ENCODE measurements at regions not wholly inside any gene's neighbourhood (a gene's known extent, or its start where the extent isn't known, plus 50 kb on each side); places are given as distances from the start of the nearest gene placed in this dataset.
A peak's percentile ranks its signal among the peaks of the same experiment; 100 is the strongest.

DNA sequence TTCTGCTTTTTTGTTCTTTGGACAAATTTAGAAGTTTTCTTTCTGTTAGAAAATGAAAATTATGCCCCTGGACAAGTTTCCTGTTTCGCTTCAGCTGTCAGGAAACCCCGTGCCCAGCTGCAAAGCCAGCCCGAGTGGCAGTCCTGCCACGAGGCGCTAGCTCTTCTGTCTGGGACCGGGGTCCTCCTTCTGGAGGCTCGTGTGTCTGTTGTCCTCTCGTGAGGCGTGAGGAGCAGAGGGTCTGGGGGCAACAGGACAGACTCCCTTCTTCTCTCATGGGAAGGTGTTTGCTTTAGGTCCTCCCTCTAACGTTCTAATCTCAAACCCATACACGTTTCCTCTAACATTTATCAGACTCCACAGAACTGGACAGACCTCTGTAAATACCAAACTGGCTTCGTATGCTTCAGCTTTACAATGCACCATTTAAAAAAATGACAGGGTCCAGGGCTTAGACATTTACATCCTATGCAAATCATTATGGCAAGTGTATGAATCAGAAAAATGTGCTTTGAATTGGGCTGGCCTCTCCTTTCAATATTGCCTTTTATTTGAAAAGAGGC lies 184.5 kb upstream of the SHH start:
- no peak for TF ChIP-seq CTCF (IDR thresholded peaks at IDR 0.05)
- H3K36me3 ChIP-seq = no peaks in the 10 kb centered on the region
- H3K27ac ChIP-seq = no peak overlapping the region
- DNase-seq = peak in 1 of 4 donors; percentile 61
- no peaks in the 10 kb centered on the region for H3K9me3 ChIP-seq
- peaks cover 0 to 25% of the 10 kb centered on the region in 2 donors for H3K27me3 ChIP-seq
- no peaks in the 10 kb centered on the region for H3K4me1 ChIP-seq
- no peak for ATAC-seq
- H3K4me3 ChIP-seq = no peak overlapping the region
- intact Hi-C loops (cut with DNase I) = no loop called here

- intact Hi-C loops (cut with DNase I) = no loop called here
- Histone ChIP-seq H3K9me3 (no peaks in the 10 kb centered on the region), H3K27me3 (peaks cover 0 to 25% of the 10 kb centered on the region in 2 donors), H3K36me3 (no peaks in the 10 kb centered on the region), H3K27ac (no peak overlapping the region), H3K4me1 (no peaks in the 10 kb centered on the region), H3K4me3 (no peak overlapping the region)
- DNase-seq = no peak
- TF ChIP-seq CTCF (IDR thresholded peaks at IDR 0.05) = no peak
- no peak for ATAC-seq
Measured at GRCh38 chr7:155995183-155995612, 182.9 kb upstream of the SHH start.

- H3K9me3 ChIP-seq = no peaks in the 10 kb centered on the region
- H3K27ac ChIP-seq = no peak overlapping the region
- no peaks in the 10 kb centered on the region for H3K4me1 ChIP-seq
- no peak overlapping the region for H3K4me3 ChIP-seq
- DNase-seq (peak in 1 of 4 donors; percentile 43), ATAC-seq (no peak)
- H3K27me3 ChIP-seq = peaks cover 0 to 25% of the 10 kb centered on the region in 2 donors
- H3K36me3 ChIP-seq = no peaks in the 10 kb centered on the region
- intact Hi-C loops (cut with DNase I) = no loop called here
- no peak for TF ChIP-seq CTCF (IDR thresholded peaks at IDR 0.05)
Measured at GRCh38 chr7:155994279-155994811, 182.1 kb upstream of the SHH start.

GRCh38 chr7:155993420-155994278 lies 181.4 kb upstream of the SHH start:
- intact Hi-C loops (cut with DNase I) = no loop called here
- Histone ChIP-seq H3K4me1 (no peaks in the 10 kb centered on the region), H3K4me3 (no peak overlapping the region), H3K27ac (no peak overlapping the region), H3K36me3 (no peaks in the 10 kb centered on the region), H3K27me3 (peaks cover 0 to 19% of the 10 kb centered on the region in 2 donors), H3K9me3 (no peaks in the 10 kb centered on the region)
- DNase-seq (peak in 1 of 4 donors; percentile 64), ATAC-seq (no peak)
- TF ChIP-seq CTCF (IDR thresholded peaks at IDR 0.05) = no peak

GRCh38 chr7:155992974-155993373 lies 180.7 kb upstream of the SHH start:
- intact Hi-C loops (cut with DNase I) = no loop called here
- Histone ChIP-seq H3K27ac (no peak overlapping the region), H3K36me3 (no peaks in the 10 kb centered on the region), H3K27me3 (peaks cover 0 to 12% of the 10 kb centered on the region in 2 donors), H3K9me3 (no peaks in the 10 kb centered on the region), H3K4me3 (no peak overlapping the region), H3K4me1 (no peaks in the 10 kb centered on the region)
- ATAC-seq (no peak), DNase-seq (no peak)
- no peak for TF ChIP-seq CTCF (IDR thresholded peaks at IDR 0.05)

Data from left lung (tissue), 4 donors.